NOMO-1 treated with dmso at 0.1 percent for 144 hours (cell line): ENCODE measurements at regions not wholly inside any gene's neighbourhood (a gene's known extent, or its start where the extent isn't known, plus 50 kb on each side); places are given as distances from the start of the nearest gene placed in this dataset.

ENCODE experiments used
- DNase-seq: peaks from one replicate; lab custom pipeline; 2025; ENCODE audit not compliant: unreplicated experiment; lab: John Stamatoyannopoulos, UW

- no peak for DNase-seq
Observed at GRCh38 chr2:66794070-66794469, 359.1 kb downstream of the MEIS1 start.

- DNase-seq, result no peak
Observed at GRCh38 chr2:66794551-66794950, 359.6 kb downstream of the MEIS1 start.

- no peak for DNase-seq
Observed at GRCh38 chr2:66802877-66803276, 368.0 kb downstream of the MEIS1 start.

GRCh38 chr2:66803726-66804125 lies 368.8 kb downstream of the MEIS1 start:
- DNase-seq, result no peak

- DNase-seq, result no peak
Observed at GRCh38 chr2:66805016-66805865, 370.3 kb downstream of the MEIS1 start.

GRCh38 chr2:66805968-66806367 lies 371.0 kb downstream of the MEIS1 start:
- no peak for DNase-seq

- no peak for DNase-seq
Observed at GRCh38 chr2:66813525-66813924, 378.6 kb downstream of the MEIS1 start.

- no peak for DNase-seq
Observed at GRCh38 chr2:66813976-66814375, 379.1 kb downstream of the MEIS1 start.

GRCh38 chr2:66814916-66815315 lies 380.0 kb downstream of the MEIS1 start:
- no peak for DNase-seq

GRCh38 chr2:66815886-66816285 lies 381.0 kb downstream of the MEIS1 start:
- DNase-seq, result no peak

GRCh38 chr2:66821168-66821567 lies 386.2 kb downstream of the MEIS1 start:
- no peak for DNase-seq

GRCh38 chr2:66822186-66822585 lies 387.3 kb downstream of the MEIS1 start:
- no peak for DNase-seq

- no peak for DNase-seq
Observed at GRCh38 chr2:66824926-66825325, 390.0 kb downstream of the MEIS1 start.

GRCh38 chr2:66827851-66828250 lies 392.9 kb downstream of the MEIS1 start:
- DNase-seq, result no peak

- no peak for DNase-seq
Observed at GRCh38 chr2:66828876-66829275, 394.0 kb downstream of the MEIS1 start.

GRCh38 chr2:66830881-66831280 lies 396.0 kb downstream of the MEIS1 start:
- DNase-seq, result no peak

- no peak for DNase-seq
Observed at GRCh38 chr2:66832646-66833435, 397.9 kb downstream of the MEIS1 start.

- no peak for DNase-seq
Observed at GRCh38 chr2:66834859-66835258, 399.9 kb downstream of the MEIS1 start.

- DNase-seq, result no peak
Observed at GRCh38 chr2:66836851-66837250, 401.9 kb downstream of the MEIS1 start.

GRCh38 chr2:66839551-66840320 lies 404.8 kb downstream of the MEIS1 start:
- no peak for DNase-seq

- DNase-seq, result no peak
Observed at GRCh38 chr2:66840321-66841002, 405.5 kb downstream of the MEIS1 start.
